HG02938 (cell line): ENCODE measurements at regions not wholly inside any gene's neighbourhood (a gene's known extent, or its start where the extent isn't known, plus 50 kb on each side); places are given as distances from the start of the nearest gene placed in this dataset.

Experiments
- ATAC-seq: cut with Tn5 transposase; IDR thresholded peaks from one replicate; pipeline ENCODE4 v1.9.1; 2021; ENCODE audit warnings: mild to moderate bottlenecking, moderate library complexity; ENCODE audit not compliant: unreplicated experiment

DNA sequence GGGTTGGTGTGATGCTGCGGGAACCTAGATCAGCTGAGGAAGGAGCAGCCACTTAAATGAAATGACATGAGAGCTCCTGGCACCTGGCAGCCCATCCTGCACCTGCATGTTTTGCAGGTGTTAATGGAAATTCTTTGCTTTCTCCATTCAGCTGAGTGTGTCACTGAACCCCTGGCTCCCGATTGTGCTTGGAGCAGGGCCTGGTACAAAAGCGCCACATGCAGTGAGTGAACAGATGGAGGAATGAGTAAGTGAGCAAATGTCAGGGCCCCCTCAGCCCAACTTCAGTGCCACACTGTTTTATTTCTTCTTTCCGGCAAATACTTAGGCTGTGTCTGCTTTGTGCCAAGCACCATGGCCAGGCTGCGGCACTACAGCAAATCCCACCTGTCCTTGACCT is 132.2 kb downstream of the ASB7 start:
- ATAC-seq: no peak

DNA sequence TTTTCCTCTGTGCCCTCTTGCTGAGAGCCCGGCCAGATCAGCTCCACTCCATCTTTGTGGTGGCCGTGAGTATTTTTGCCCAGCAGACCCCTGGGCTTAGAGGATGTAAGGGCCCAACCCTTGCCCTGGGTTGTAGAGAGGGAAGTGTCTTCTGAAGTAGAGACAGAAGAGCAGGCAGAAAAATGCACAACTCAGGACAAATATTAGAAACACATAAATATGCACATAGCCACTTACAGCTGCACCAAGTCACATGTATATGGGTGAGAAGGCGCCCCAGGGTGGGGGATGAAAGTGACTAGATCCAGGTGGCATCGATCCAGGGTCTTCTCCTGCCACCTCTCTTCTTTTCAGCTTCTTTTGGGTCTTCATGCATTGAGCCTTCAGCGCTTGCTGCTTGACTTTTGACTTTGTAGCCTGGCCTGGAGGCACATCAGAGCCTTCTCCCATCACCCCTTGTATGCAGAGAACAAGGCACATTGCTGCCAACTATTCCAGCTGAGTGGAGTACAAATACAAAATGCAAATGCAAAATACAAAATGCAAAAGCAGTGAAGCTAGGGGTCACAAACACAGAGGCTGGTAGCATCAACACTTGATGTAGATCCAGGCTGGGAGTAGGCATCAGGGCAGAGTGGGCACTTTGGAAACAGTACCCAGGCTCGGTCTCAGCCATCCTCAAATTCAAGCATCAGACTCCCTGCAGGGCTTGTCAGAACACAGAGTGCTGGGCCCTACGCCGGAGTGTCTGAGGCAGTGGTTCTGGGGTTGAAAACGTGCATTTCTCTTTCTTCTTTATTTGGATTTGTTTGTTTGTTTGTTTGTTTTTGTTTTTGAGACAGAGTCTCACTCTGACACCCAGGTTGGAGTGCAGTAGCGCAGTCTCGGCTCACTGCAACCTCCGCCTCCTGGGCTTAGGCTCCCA is 133.0 kb downstream of the ASB7 start:
- ATAC-seq: no peak

DNA sequence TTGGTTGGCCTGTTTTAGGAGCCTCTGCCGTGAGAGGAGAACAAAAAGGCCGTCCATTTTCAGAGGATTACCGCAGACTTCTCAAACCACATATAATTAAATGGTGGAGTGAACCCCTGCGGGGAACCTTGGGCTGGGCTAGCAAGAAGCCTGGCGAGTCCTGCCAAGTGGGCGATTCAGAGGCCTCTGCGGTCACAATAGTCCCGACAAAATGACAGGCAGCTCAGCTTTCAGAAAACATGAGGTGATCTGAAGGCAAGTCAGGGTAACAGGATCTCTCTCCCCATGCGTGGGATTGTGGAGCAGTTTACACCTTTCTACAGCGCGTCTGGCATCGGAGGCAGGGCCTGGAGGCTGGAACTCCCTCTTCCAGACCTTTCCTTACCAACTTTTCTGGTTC is 134.8 kb downstream of the ASB7 start:
- no peak for ATAC-seq

DNA sequence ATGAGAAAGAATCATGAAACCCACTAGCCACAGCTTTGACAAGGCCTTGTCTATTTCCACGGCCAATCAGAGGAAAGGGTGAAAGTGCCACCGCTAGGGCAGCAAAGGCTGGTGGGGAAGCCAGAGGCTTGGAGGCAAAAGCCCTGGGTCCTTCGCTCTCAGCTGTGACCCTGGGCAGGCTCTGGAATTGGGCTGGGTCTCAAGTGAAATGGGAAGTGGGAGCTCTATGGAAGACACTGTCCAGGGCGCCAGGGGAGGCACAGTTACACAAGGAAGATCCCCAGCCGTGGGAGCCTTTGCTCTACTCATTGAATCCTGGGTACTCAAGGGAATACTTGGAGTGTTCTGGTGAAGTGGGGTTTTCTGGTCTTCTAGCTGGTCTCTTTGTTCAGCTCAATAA is 136.2 kb downstream of the ASB7 start:
- ATAC-seq: no peak

DNA sequence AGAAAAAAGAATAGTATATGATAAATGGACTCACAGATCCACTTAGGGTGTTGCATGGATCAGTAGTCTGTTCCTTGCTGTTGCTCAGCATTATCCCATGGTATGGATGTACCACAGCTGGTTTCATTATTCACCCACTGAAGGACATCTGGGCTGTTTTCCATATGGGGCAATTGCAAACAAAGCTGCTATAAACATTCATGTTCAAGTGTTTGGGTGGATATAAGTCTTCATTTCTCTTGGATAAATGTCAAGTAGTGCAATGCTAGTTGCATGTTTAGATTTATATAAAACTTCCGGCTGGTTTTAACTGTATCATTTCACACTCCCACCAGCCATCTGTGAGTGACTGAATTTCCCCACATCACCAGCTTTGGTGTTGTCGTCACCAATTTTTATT is 137.7 kb downstream of the ASB7 start:
- no peak for ATAC-seq

DNA sequence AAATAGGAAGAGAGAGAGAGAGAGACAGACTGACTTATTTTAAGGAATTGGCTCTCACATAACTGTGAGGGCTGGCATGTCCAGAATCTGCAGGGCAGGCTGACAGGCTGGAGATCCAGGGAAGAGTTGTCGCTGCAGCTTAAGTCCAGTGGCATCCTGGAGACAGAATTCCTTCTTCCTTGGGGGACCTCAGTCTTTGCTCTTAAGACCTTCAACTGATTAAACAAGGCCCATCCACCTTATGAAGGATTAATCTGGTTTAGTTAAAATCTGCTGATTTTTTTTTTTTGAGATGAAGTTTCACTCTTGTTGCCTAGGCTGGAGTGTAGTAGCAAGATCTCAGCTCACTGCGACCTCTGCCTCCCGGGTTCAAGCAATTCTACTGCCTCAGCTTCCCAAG is 128.0 kb upstream of the ALDH1A3 start:
- ATAC-seq: no peak

DNA sequence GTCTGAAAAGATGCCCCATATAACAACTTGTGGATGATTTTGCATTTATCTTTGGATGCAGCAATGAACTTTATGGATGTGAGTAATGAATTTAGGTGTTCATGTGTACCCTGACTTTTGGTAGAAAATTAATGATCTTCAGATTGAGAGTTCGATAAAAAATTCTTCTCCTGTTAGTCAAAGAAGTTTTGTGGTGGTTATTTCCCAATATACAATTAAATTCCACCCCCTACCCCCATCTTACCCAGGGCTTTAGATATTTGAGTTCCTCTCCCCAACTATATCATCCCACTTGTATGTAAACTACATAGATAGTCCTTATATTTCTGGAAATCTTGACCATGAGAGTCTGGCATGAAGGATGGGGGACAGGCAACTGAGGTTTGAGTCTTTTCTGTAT is 126.1 kb upstream of the ALDH1A3 start:
- no peak for ATAC-seq

DNA sequence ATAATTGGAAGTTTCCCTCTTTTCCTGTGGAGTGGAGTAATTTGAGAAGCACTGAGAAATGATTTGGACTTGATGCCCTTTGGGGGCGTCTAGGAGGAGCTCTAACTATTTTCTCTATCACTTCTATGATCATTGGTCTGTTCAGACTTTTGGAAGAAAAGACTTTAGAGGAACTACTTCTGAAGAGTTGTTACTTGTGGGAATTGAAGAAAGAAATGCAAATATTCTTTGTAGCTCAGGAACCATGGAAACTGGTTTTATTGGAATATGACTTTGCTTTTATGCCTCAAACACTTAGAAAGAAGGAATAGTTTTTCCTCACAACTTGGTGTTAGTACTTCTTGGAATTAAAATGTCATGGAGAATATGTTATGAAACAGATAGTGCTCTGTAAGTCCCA is 122.0 kb upstream of the ALDH1A3 start:
- ATAC-seq: no peak

DNA sequence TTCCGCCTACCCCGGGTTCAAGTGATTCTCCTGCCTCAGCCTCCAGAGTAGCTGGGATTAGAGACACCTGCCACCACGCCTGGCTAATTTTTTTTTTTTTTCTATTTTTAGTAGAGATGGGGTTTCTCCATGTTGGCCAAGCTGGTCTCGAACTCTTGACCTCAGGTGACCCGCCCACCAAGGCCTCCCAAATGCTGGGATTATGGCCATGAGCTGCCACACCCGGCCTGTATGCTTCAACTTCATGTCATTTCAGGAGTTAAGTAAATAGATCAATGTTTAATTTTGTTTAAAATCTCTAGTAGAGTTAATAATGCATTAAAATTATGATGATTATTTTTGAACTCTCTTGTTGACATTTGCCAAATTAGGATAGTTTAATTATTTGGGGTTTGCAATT is 121.1 kb upstream of the ALDH1A3 start:
- no peak for ATAC-seq

DNA sequence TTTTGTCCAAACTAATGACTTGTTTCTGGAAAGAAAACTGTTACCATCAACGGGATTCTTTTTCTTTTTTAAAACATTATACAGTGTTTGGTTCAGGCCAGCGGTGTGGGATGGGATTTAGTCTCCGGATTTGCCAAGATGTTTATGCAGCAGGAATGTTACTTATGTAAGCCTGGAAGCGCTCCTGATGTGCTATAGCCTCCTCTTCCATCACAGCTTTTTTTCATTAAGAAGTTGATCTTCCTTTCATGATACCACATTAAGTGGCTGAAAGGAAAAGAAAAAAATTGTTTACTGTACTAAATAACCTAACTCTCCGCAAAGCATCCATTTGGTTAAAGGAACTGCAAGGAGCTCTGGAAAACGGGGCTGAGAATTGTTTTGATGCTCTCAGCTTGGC is 120.5 kb upstream of the ALDH1A3 start:
- no peak for ATAC-seq

DNA sequence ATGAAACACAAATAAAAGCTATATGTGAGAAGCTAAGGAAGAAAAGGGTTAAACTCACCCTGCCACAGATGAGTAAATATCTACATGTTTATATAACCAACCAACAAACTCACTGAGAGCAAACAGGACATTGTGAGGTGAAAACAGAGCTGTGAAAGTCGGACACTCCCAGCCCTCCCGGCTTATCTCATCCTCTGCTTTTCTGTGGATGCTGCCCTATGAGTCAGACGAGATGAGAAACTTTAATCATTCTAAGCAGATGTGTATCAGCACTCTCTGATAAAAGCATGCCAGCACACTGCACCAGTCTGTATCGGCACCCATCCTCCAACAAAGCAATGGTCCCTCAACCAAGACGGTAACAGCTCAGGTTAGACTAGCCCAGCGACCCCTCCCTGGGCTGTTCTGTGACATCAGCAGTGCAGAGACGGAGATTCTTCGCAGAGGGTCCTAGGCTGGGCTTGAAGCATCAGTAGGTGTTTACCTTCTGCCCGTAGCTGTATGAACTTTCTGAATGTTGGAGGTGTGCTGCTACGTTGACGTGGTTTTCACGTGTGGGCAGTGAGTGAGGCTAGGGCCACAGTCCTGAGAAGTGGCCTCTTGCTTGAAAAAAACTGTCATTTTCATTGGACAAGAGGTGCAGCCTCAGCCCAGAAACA is 119.8 kb upstream of the ALDH1A3 start:
- no peak for ATAC-seq

DNA sequence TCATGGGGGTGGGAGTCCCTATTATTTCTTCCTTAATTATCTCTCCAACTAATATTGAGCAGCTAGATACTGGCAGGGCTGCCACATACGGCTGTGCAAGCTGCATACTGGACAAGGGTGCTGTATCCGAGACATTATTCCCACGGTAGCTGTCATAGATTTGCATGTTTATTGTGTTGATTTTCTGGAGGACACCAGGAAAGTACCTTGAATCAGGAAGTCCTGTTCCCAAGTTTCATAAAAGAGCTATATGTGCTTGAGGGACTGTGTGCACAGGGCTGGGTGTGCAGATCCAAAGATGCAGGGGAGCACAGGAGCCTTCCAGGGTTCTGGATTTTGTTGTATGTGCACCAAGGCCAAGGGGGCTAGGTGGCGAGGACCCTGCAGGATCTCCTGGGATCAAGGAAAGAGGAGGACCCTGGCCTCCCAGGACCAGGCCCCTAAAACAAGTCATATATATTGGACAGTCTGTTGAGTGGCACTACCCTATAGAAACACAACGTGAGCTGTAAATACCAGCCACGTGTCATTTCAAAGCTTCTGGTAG is 119.2 kb upstream of the ALDH1A3 start:
- ATAC-seq: no peak

DNA sequence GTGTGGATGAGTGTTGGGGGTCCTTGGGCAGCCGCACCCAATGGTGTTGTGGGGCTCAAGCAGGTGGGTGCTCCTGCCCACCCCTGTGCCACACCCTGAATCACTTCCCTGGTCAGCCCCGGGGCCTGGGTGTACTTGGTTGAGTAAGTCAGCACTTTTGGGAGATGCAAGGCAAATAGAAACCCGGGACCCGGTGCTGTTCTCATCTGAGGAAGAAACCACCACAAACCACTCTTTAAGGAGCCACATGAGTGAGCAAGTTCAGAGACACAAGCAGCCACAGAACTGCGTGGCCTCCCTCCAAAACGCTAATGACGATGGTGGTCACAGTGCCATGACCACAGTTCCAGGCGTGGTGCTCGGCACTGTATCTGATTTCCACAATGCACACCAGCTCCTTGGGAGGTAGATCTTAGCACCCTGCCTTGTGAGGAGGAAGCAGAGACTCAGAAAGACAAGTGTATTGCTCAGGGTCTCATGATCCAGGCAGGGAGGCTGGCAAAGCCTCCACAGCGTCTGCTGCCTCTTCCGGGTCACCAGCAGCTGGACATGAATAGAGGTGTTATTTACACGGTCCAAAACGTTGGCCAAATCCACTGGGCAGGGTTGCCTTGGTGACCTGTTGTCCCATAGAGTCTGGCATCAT is 118.2 kb upstream of the ALDH1A3 start:
- ATAC-seq: no peak

DNA sequence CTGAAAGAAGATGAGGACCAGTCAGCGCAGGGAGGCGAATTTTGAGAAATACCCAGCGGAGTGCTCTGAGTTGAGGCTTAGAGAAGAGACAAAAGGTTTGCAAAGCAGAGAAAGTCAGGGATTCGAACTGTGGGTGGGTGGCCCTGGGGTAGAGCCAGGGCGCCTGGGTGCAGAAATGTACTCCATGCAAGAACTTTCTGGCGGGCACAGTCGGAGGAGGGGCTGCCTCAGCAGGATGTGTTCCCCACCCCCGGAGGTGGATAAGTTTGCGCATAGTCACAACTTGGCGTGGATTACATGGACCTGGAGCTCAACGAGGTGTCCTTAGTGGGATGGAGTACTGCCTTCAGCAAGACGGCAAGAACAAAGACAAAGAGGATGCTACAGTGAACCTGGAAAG is 117.3 kb upstream of the ALDH1A3 start:
- no peak for ATAC-seq

DNA sequence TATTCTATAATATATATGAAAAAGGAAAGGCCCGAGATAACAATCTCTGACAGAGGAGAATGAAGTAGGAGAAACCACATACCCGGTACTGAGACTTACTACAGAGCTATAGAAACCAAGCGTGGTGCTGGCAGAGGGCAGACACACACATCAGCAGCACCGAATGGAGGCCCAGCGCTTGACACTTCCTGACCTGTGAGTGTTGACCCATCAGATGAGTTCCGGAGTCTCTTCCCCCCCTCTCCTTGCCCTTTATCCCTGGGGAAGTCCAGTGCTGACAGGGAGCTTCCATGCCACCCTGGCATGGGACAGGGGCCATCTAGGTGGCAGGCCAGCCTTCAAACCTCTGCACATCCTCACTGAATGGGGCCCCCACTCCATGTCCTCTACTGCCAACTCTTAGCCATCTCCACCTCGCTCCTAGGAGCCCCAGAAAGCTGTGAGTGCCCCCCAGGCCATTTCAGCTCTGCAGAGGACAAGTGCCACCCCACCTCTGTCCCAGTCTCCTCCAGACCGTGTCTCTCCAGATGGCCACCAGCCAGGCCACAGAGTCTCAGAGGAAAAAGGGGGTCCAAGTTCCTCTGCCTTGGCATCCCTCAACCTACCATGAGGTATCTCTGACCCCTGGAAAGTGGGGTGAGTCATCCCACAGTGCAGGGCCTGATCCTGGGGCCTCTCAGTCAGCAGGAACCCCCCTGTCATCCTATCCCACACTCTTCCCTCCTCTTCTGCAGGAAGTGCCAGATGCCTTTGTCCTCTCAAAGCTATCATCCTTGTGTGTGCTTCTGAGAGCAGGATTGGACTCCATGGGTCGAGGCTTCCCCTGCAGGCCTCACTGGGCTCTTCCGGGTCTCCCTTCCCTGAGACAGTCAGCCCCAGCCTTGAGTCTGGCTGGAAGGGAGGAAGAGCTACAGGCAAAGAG is 116.5 kb upstream of the ALDH1A3 start:
- ATAC-seq: no peak

DNA sequence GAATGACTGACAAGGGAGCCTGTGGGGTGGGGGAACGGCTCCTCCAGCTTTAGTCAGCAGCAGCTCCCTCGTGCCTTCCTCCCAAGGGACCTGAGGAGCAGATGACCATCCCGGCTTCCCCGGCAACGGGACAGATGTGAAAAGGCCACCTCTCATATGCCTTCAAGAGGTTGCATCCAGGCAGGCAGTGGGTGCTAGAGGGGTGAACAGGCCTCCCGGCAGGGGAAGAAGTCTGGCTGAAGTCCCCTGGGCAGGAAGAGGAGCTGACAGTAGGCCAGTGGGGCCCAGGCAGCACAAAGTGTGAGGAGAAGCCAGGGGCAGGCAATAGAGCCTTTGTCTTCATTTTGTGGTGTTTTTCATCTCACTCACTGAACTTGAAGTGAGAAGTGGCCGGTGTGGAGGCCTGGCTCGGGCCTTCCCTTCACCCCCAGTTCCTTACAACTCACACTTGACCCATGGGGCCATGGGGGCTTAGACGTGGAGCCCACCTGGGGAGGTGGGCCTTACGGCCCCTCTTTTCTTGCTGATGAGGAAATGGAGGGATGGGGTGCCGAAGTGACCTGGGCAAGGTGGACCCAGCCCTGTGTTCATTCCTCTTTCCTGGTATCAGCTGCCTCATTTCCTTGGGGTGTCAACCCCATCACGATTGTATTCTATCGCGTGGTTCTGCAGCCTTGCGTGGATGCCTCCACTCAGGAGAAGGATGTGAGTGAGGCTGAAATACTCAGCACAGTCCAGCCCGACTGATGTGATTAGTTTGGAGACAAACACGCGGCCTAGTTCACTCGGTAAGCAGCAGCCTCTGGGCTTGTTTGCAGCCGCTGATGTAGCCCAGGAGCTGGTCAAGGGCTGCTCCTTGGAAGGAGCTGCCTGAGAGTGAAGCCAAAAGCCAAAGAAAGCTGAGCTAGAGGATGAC is 115.5 kb upstream of the ALDH1A3 start:
- ATAC-seq: no peak

DNA sequence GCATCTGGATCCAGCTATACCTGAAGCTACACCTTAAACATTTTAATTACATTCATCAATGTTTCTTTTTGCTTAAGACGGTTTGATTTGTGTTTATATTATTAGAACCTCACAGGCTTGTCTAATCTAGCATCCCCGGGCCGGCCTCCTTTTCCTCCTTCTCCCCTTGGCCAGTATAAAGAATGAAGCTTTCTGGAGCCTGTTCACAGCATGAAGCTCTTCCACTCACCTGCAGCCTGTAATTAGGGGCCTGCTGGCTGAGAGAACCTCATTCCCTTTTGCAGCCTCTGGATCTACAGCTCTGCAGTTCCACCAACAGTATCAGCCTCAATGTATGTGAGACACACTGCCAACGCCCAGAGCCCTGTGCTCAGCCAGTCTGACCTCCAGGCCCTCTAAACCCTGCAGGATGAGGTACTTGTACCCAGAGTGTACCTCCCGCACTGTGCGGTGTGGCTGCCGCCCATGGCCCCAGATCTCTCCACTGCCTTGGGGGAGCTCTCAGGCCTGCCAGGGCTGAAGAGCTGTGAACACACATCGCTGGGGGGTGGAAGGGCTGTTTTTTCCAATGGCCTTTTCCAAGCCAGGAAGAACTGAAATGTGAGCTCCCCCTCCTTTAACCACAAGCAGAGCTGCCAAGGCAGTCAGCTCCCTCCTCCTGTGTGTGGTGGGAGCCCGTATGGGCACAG is 114.7 kb upstream of the ALDH1A3 start:
- no peak for ATAC-seq

DNA sequence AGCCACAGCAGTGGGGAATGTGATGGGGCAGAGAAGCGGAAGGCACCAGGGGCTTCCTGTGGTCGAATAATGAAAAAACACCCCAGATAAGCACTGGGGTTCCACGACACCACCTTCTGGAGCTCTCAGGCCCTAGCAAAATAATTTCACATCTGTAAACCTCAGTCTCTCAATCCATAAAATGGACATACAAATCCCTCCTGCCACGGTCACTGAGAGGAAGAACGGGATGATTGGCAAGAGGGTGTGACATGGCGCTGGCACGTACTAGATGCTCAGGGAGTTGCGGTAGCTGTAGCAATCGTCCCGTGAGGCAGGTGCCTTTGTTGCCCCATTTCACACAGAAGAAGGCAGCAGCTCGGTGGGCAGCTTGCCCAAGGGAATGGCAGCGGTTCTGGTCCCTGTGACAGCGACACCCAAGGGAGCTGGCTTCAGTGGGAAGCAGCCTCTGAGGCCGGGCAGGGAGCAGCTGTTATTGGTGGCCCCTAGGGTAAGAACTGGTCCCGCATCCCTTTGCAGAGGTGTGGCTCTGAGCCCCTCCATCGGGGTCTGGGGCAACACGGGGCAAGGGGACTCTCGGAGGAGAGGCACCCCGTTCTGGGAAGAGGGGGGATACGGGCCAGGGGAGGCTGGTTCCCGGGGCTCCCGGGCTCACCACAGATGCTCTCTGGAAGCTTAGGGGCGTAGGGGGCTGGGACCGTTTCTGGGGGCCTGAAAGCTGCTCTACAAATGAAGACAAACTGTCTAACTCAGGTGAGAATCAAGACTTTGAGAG is 114.0 kb upstream of the ALDH1A3 start:
- ATAC-seq: no peak
